Peyer's patch (tissue), 4 donors: ENCODE measurements at regions not wholly inside any gene's neighbourhood (a gene's known extent, or its start where the extent isn't known, plus 50 kb on each side); places are given as distances from the start of the nearest gene placed in this dataset.

Source experiments
- DNase-seq, 3 donors: peaks; one replicate each; pipeline ENCODE4 v3.0.0-alpha.2; 2017 to 2019
- H3K27ac ChIP-seq, 4 donors: fragments of 200-600 bp; sonication (generic); one replicate each; pipeline ENCODE4 v1.5.1; 2016 to 2019
- H3K27me3 ChIP-seq, 2 donors: fragments of 200-600 bp; sonication (generic); one replicate each; pipeline ENCODE4 v1.5.1; 2019
- H3K36me3 ChIP-seq, 3 donors: fragments of 200-600 bp; sonication (generic); one replicate each; pipeline ENCODE4 v1.5.1; 2016 to 2019
- H3K4me1 ChIP-seq, 4 donors: fragments of 200-600 bp; sonication (generic); one replicate each; pipeline ENCODE4 v1.5.1; 2016 to 2019
- H3K4me3 ChIP-seq, 4 donors: fragments of 200-600 bp; sonication (generic); 1 replicate in 3 of 4; 2 replicates in 1 of 4; pipeline ENCODE4 v1.5.1; 2016 to 2019; ENCODE audit warnings: mild to moderate bottlenecking in 1 of 4
- H3K9me3 ChIP-seq, 4 donors: fragments of 200-600 bp; sonication (generic); one replicate each; pipeline ENCODE4 v1.5.1; 2016 to 2019; ENCODE audit warnings: mild to moderate bottlenecking in 1 of 4
- POLR2A ChIP-seq, 2 donors: fragments of 450-650 bp; IDR thresholded peaks; one replicate each; pipeline ENCODE4 v1.5.1; 2017; ENCODE audit warnings: antibody characterized with exemption in 2 of 2, mild to moderate bottlenecking in 2 of 2, moderate library complexity in 2 of 2
- TF ChIP-seq, protein P1 (sequence below), 6 experiments: fragments of 450-650 bp in 4 of 6; fragments of 200-600 bp in 2 of 6; sonication (generic) in 1 of 6; IDR thresholded peaks; one replicate each; pipeline ENCODE4 v1.5.1; 2017 to 2019; ENCODE audit warnings: antibody characterized with exemption in 6 of 6, mild to moderate bottlenecking in 3 of 6, moderate library complexity in 1 of 6

DNA sequence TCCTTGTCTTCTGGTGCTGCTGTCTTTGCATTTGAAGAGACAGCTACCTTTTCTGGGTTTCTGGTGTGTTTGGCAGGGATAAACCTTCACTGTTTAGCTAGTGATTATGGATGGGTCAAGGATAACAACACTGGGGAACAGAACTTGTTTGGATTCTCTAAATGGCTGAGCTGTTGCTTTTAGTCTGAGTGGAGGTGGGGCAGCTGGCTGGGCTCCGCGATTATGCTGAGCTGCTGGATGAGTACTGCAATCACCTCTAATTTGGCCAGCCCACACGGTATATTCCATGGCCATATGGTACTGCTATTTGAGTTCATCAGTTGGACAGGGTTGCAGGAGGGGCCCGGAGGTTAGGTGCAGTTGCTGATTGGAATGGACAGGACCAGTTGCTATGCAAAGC lies 361.6 kb upstream of the TFPI start:
- H3K27me3 ChIP-seq = no peaks in the 10 kb centered on the region
- TF ChIP-seq, protein P1, sequence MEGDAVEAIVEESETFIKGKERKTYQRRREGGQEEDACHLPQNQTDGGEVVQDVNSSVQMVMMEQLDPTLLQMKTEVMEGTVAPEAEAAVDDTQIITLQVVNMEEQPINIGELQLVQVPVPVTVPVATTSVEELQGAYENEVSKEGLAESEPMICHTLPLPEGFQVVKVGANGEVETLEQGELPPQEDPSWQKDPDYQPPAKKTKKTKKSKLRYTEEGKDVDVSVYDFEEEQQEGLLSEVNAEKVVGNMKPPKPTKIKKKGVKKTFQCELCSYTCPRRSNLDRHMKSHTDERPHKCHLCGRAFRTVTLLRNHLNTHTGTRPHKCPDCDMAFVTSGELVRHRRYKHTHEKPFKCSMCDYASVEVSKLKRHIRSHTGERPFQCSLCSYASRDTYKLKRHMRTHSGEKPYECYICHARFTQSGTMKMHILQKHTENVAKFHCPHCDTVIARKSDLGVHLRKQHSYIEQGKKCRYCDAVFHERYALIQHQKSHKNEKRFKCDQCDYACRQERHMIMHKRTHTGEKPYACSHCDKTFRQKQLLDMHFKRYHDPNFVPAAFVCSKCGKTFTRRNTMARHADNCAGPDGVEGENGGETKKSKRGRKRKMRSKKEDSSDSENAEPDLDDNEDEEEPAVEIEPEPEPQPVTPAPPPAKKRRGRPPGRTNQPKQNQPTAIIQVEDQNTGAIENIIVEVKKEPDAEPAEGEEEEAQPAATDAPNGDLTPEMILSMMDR (IDR thresholded peaks at IDR 0.05) = no peak
- TF ChIP-seq POLR2A (IDR thresholded peaks at IDR 0.05) = no peak
- H3K4me1 ChIP-seq = peaks cover 0 to 3% (median 0%) of the 10 kb centered on the region in 4 donors
- H3K36me3 ChIP-seq = no peaks in the 10 kb centered on the region
- no peak for DNase-seq
- no peak overlapping the region for H3K27ac ChIP-seq
- H3K9me3 ChIP-seq = no peaks in the 10 kb centered on the region
- H3K4me3 ChIP-seq = no peak overlapping the region

- Histone ChIP-seq H3K9me3 (no peaks in the 10 kb centered on the region), H3K4me3 (no peak overlapping the region), H3K36me3 (no peaks in the 10 kb centered on the region), H3K4me1 (peaks cover 0 to 3% (median 0%) of the 10 kb centered on the region in 4 donors), H3K27me3 (no peaks in the 10 kb centered on the region), H3K27ac (no peak overlapping the region)
- TF ChIP-seq, protein P1 (IDR thresholded peaks at IDR 0.05) = no peak
- TF ChIP-seq POLR2A (IDR thresholded peaks at IDR 0.05) = no peak
- no peak for DNase-seq
Measured at GRCh38 chr2:187916799-187917198, 362.6 kb upstream of the TFPI start.

GRCh38 chr2:187917535-187917934 lies 363.3 kb upstream of the TFPI start:
- H3K4me3 ChIP-seq = no peak overlapping the region
- H3K36me3 ChIP-seq = no peaks in the 10 kb centered on the region
- DNase-seq = no peak
- no peaks in the 10 kb centered on the region for H3K9me3 ChIP-seq
- H3K27me3 ChIP-seq = no peaks in the 10 kb centered on the region
- peaks cover 0 to 3% (median 0%) of the 10 kb centered on the region in 4 donors for H3K4me1 ChIP-seq
- TF ChIP-seq, protein P1 (IDR thresholded peaks at IDR 0.05) = no peak
- TF ChIP-seq POLR2A (IDR thresholded peaks at IDR 0.05) = no peak
- H3K27ac ChIP-seq = no peak overlapping the region

GRCh38 chr2:187918996-187919821 lies 365.0 kb upstream of the TFPI start:
- TF ChIP-seq, protein P1 (IDR thresholded peaks at IDR 0.05) = no peak
- no peak for TF ChIP-seq POLR2A (IDR thresholded peaks at IDR 0.05)
- no peak for DNase-seq
- Histone ChIP-seq H3K4me1 (peaks cover 0 to 3% (median 0%) of the 10 kb centered on the region in 4 donors), H3K4me3 (no peak overlapping the region), H3K36me3 (no peaks in the 10 kb centered on the region), H3K9me3 (no peaks in the 10 kb centered on the region), H3K27ac (no peak overlapping the region), H3K27me3 (no peaks in the 10 kb centered on the region)

DNA sequence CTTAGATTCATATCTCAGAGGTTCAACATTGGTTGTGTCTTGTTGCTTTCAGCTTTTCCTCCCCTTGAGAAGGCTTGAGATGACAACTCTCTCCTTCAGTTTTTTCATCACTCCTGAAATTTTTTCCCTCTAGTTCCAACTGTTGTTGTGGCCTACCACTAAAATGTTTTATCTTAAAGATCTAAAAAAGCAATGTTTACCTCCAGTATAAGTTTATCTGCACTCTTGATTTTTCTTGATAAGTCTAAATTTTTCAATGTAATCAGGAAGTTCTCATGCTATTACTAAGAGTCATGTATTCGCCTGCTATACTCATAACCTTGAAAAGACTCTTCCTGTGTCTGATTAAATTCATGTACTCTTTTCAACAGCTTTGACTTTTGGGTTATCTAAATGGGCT lies 366.3 kb upstream of the TFPI start:
- H3K27ac ChIP-seq = no peak overlapping the region
- no peaks in the 10 kb centered on the region for H3K27me3 ChIP-seq
- no peaks in the 10 kb centered on the region for H3K36me3 ChIP-seq
- H3K4me1 ChIP-seq = peaks cover 0 to 3% (median 0%) of the 10 kb centered on the region in 4 donors
- TF ChIP-seq POLR2A (IDR thresholded peaks at IDR 0.05) = no peak
- TF ChIP-seq, protein P1 (IDR thresholded peaks at IDR 0.05) = no peak
- H3K4me3 ChIP-seq = no peak overlapping the region
- DNase-seq = no peak
- no peaks in the 10 kb centered on the region for H3K9me3 ChIP-seq
